Left lung (tissue), 4 donors: ENCODE measurements at regions not wholly inside any gene's neighbourhood (a gene's known extent, or its start where the extent isn't known, plus 50 kb on each side); places are given as distances from the start of the nearest gene placed in this dataset.
"Not testable (repeated sequence)": the region's sequence is repeated elsewhere in the genome, so short reads cannot be mapped to it uniquely, and the experiment has no call there.

Source experiments
- ATAC-seq: fragments of 200-7000 bp; cut with Tn5 transposase; one replicate; pipeline ENCODE4 v1.9.1; 2020; ENCODE audit warnings: moderate library complexity
- DNase-seq, 4 donors: peaks; one replicate each; pipeline ENCODE4 v3.0.0-alpha.2; 2013 to 2020
- H3K27ac ChIP-seq, 2 donors: fragments of 200-600 bp; sonication (generic) in 1 of 2; one replicate each; pipeline versions ENCODE4 v1.5.0 to v1.8.0; 2020 to 2021
- H3K27me3 ChIP-seq, 2 donors: fragments of 200-600 bp; sonication (generic) in 1 of 2; one replicate each; pipeline versions ENCODE4 v1.5.0 to v1.8.0; 2020 to 2021
- H3K36me3 ChIP-seq, 2 donors: fragments of 200-600 bp; sonication (generic) in 1 of 2; one replicate each; pipeline versions ENCODE4 v1.5.0 to v1.8.0; 2020 to 2021
- H3K4me1 ChIP-seq, 2 donors: fragments of 200-600 bp; one replicate each; pipeline ENCODE4 v1.8.0; 2021
- H3K4me3 ChIP-seq, 2 donors: fragments of 200-600 bp; sonication (generic) in 1 of 2; one replicate each; pipeline versions ENCODE4 v1.5.0 to v1.8.0; 2020 to 2021; ENCODE audit warnings: mild to moderate bottlenecking in 1 of 2
- H3K9me3 ChIP-seq, 2 donors: fragments of 200-600 bp; sonication (generic) in 1 of 2; one replicate each; pipeline versions ENCODE4 v1.5.0 to v1.8.0; 2020 to 2021
- intact Hi-C, 2 donors: fragments of 100-400 bp; cut with DNase I; formaldehyde crosslinking; loops; one replicate each; pipeline versions ENCODE4 v1.11.2 to v1.14.2; 2022
- TF ChIP-seq, protein P1 (sequence below), 2 donors: fragments of 200-600 bp; sonication (generic) in 1 of 2; IDR thresholded peaks; one replicate each; pipeline versions ENCODE4 v1.5.0 to v1.8.0; 2021; ENCODE audit warnings: antibody characterized with exemption in 2 of 2
- donor health status: DM: no; HTN: yes; CAD: no.
- donor health status: DM: no; HTN: no; CAD: no.

DNA sequence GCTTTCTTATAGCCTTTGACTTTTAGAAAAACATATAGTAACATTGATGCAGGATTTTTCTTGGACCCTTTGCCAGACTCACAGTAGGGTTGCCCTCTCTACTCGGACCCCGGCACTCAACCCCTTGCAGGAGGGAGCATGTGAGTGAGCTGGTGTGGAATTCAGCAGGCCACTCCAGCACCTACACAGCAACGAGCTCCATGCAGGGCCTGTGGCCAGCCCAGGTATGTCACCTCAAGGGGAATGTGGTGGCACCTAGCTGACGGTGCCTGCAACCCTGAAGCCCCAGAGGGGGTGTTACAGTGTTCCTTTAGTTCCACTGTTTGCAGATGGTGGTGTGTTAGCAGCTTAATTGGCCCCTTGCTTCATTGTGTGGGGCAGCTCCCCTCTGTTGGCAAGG, 414.9 kb downstream of the KCNJ2 start:
- intact Hi-C loops: no loop called here
- ATAC-seq: no peak
- peak in 1 of 4 donors; percentile 15 for DNase-seq
- TF ChIP-seq, protein P1, sequence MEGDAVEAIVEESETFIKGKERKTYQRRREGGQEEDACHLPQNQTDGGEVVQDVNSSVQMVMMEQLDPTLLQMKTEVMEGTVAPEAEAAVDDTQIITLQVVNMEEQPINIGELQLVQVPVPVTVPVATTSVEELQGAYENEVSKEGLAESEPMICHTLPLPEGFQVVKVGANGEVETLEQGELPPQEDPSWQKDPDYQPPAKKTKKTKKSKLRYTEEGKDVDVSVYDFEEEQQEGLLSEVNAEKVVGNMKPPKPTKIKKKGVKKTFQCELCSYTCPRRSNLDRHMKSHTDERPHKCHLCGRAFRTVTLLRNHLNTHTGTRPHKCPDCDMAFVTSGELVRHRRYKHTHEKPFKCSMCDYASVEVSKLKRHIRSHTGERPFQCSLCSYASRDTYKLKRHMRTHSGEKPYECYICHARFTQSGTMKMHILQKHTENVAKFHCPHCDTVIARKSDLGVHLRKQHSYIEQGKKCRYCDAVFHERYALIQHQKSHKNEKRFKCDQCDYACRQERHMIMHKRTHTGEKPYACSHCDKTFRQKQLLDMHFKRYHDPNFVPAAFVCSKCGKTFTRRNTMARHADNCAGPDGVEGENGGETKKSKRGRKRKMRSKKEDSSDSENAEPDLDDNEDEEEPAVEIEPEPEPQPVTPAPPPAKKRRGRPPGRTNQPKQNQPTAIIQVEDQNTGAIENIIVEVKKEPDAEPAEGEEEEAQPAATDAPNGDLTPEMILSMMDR (IDR thresholded peaks at IDR 0.05): no peak
- Histone ChIP-seq H3K27ac (no peak overlapping the region), H3K4me3 (no peak overlapping the region), H3K4me1 (no peaks in the 10 kb centered on the region), H3K27me3 (no peaks in the 10 kb centered on the region), H3K9me3 (peaks cover 0 to 3% of the 10 kb centered on the region in 2 donors), H3K36me3 (no peaks in the 10 kb centered on the region)

GRCh38 chr17:70588003-70588402, 418.7 kb downstream of the KCNJ2 start:
- Histone ChIP-seq H3K4me1 (no peaks in the 10 kb centered on the region), H3K4me3 (no peak overlapping the region)
- ATAC-seq: no peak

DNA sequence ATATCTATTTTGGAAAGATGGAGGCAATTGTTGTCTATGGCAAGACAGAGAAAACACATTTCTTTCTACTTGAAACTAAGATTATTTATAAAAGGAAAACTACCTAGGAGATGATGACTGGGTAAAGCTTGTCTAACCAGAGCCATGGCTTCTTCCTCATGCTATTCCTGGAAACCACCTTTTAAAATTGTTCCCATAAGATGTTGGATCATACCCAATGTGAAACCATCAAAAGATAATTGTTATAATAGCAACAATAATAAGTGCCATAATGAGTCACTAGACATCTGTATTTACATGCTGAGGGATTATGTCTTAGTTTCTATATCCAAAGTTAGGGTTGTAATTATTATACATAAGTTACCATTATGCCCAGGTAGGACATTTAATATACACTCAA, 428.4 kb downstream of the KCNJ2 start:
- Histone ChIP-seq H3K9me3 (no peaks in the 10 kb centered on the region), H3K4me3 (no peak overlapping the region), H3K27me3 (no peaks in the 10 kb centered on the region), H3K27ac (no peak overlapping the region), H3K4me1 (no peaks in the 10 kb centered on the region), H3K36me3 (no peaks in the 10 kb centered on the region)
- intact Hi-C loops: no loop called here
- DNase-seq: no peak
- ATAC-seq: no peak
- TF ChIP-seq, protein P1 (IDR thresholded peaks at IDR 0.05): no peak

More at GRCh38 chr17:70588003-70588402, 418.7 kb downstream of the KCNJ2 start:
- intact Hi-C loops: no loop called here
- Histone ChIP-seq H3K9me3 (peaks cover 0 to 3% of the 10 kb centered on the region in 2 donors), H3K36me3 (no peaks in the 10 kb centered on the region), H3K27ac (no peak overlapping the region), H3K27me3 (no peaks in the 10 kb centered on the region)
- no peak for DNase-seq
- TF ChIP-seq, protein P1 (IDR thresholded peaks at IDR 0.05): no peak

GRCh38 chr17:70599198-70599597, 429.9 kb downstream of the KCNJ2 start:
- H3K36me3 ChIP-seq: no peaks in the 10 kb centered on the region
- ATAC-seq: no peak
- TF ChIP-seq, protein P1 (IDR thresholded peaks at IDR 0.05): no peak
- H3K4me3 ChIP-seq: no peak overlapping the region
- no peaks in the 10 kb centered on the region for H3K4me1 ChIP-seq
- no peaks in the 10 kb centered on the region for H3K9me3 ChIP-seq
- no peak overlapping the region for H3K27ac ChIP-seq
- DNase-seq: no peak
- intact Hi-C loops: no loop called here
- no peaks in the 10 kb centered on the region for H3K27me3 ChIP-seq

GRCh38 chr17:70599945-70600344, 430.6 kb downstream of the KCNJ2 start:
- DNase-seq, ATAC-seq, intact Hi-C loops, H3K27me3 ChIP-seq, H3K36me3 ChIP-seq, H3K9me3 ChIP-seq, H3K4me1 ChIP-seq, H3K27ac ChIP-seq, H3K4me3 ChIP-seq: not testable (repeated sequence)

DNA sequence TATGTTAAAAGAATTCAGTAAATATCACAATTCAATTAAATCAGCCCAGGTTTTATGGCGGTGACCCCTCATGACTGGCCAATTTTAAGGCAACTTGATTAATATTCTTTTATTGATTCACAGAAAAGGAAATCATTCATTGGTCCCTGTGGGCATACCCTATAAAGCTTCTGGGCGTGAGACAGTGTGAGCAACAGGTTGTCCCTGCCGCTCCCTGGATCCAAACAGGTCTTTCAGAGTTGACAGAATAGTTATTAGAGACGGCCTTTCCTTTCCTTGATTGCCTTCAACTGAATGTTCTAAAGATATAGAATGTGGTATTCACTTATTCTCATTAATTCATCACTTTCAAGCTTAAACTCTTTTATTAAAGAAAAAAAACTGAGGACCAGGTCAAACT, 433.9 kb downstream of the KCNJ2 start:
- TF ChIP-seq, protein P1 (IDR thresholded peaks at IDR 0.05): no peak
- ATAC-seq (no peak), DNase-seq (no peak)
- H3K36me3 ChIP-seq: no peaks in the 10 kb centered on the region
- intact Hi-C loops: no loop called here
- H3K9me3 ChIP-seq: no peaks in the 10 kb centered on the region
- H3K4me1 ChIP-seq: no peaks in the 10 kb centered on the region
- H3K27me3 ChIP-seq: no peaks in the 10 kb centered on the region
- H3K27ac ChIP-seq: no peak overlapping the region
- H3K4me3 ChIP-seq: no peak overlapping the region
